ENCODE measurements at regions not wholly inside any gene's neighbourhood (a gene's known extent, or its start where the extent isn't known, plus 50 kb on each side); places are given as distances from the start of the nearest gene placed in this dataset.

- Histone ChIP-seq H3K36me3 (ENCODE audit: control insufficient read depth in 2 of 2, insufficient read depth in 2 of 2, low read length in 1 of 2) (no peaks in the 10 kb centered on the region), H3K4me1 (ENCODE audit: control insufficient read depth, insufficient read depth, low read length) (no peaks in the 10 kb centered on the region), H3K4me3 (no peak overlapping the region), H3K9ac (ENCODE audit: control insufficient read depth, insufficient read depth, low read length) (no peak overlapping the region), H3K9me3 (replicated peaks; ENCODE audit: control insufficient read depth, insufficient read depth, low read length) (no peaks in the 10 kb centered on the region), H3K4me2 (ENCODE audit: control insufficient read depth, insufficient read depth) (no peak overlapping the region), H4K20me1 (ENCODE audit: control insufficient read depth, insufficient read depth) (no peaks in the 10 kb centered on the region), H3K27ac (ENCODE audit: control insufficient read depth, insufficient read depth) (no peak overlapping the region), H2AFZ (ENCODE audit: control insufficient read depth, low read depth, low read length) (no peak overlapping the region), H3K27me3 (replicated peaks in 1 of 2; ENCODE audit: control insufficient read depth in 2 of 2, insufficient read depth in 2 of 2, low read length in 1 of 2) (no peaks in the 10 kb centered on the region), H3K79me2 (ENCODE audit: control insufficient read depth, insufficient read depth, low read length) (no peaks in the 10 kb centered on the region)
- ChIA-PET RAD21 (ENCODE audit: unreplicated experiment) (no interaction called here), CTCF (no interaction called here), POLR2A (no interaction called here), SMC1A (ENCODE audit: uncharacterized antibody, unreplicated experiment) (no interaction called here)
- DNase-seq (ENCODE audit: low read depth, low spot score) = no peak
- no peak for TF ChIP-seq TCF3 (IDR thresholded peaks at IDR 0.05; ENCODE audit: borderline replicate concordance, insufficient read depth, low read depth, low read length)
- TF ChIP-seq SIX5 (IDR thresholded peaks at IDR 0.05; ENCODE audit: low read depth, low read length, severe bottlenecking) = no peak
- TF ChIP-seq, protein P1, sequence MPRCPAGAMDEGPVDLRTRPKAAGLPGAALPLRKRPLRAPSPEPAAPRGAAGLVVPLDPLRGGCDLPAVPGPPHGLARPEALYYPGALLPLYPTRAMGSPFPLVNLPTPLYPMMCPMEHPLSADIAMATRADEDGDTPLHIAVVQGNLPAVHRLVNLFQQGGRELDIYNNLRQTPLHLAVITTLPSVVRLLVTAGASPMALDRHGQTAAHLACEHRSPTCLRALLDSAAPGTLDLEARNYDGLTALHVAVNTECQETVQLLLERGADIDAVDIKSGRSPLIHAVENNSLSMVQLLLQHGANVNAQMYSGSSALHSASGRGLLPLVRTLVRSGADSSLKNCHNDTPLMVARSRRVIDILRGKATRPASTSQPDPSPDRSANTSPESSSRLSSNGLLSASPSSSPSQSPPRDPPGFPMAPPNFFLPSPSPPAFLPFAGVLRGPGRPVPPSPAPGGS (IDR thresholded peaks at IDR 0.05; ENCODE audit: borderline replicate concordance, insufficient read depth, low read depth, low read length, poor library complexity, severe bottlenecking) = no peak
- TF ChIP-seq EZH2 (IDR thresholded peaks at IDR 0.05; ENCODE audit: borderline replicate concordance, control insufficient read depth, low read depth, low read length) = no peak
- TF ChIP-seq CHD2 (IDR thresholded peaks at IDR 0.05; ENCODE audit: borderline replicate concordance, low read depth, low read length) = no peak
- TF ChIP-seq, protein P2, sequence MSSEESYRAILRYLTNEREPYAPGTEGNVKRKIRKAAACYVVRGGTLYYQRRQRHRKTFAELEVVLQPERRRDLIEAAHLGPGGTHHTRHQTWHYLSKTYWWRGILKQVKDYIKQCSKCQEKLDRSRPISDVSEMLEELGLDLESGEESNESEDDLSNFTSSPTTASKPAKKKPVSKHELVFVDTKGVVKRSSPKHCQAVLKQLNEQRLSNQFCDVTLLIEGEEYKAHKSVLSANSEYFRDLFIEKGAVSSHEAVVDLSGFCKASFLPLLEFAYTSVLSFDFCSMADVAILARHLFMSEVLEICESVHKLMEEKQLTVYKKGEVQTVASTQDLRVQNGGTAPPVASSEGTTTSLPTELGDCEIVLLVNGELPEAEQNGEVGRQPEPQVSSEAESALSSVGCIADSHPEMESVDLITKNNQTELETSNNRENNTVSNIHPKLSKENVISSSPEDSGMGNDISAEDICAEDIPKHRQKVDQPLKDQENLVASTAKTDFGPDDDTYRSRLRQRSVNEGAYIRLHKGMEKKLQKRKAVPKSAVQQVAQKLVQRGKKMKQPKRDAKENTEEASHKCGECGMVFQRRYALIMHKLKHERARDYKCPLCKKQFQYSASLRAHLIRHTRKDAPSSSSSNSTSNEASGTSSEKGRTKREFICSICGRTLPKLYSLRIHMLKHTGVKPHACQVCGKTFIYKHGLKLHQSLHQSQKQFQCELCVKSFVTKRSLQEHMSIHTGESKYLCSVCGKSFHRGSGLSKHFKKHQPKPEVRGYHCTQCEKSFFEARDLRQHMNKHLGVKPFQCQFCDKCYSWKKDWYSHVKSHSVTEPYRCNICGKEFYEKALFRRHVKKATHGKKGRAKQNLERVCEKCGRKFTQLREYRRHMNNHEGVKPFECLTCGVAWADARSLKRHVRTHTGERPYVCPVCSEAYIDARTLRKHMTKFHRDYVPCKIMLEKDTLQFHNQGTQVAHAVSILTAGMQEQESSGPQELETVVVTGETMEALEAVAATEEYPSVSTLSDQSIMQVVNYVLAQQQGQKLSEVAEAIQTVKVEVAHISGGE (CRISPR knock-in tag; IDR thresholded peaks at IDR 0.05) = no peak
- TF ChIP-seq BMI1 (IDR thresholded peaks at IDR 0.05; ENCODE audit: borderline replicate concordance) = no peak
- TF ChIP-seq NRF1 (conservative IDR thresholded peaks at IDR 0.05; ENCODE audit: low read depth, low read length) = no peak
- TF ChIP-seq PKNOX1 (IDR thresholded peaks at IDR 0.05) = no peak
- TF ChIP-seq, protein P3, sequence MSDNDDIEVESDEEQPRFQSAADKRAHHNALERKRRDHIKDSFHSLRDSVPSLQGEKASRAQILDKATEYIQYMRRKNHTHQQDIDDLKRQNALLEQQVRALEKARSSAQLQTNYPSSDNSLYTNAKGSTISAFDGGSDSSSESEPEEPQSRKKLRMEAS (IDR thresholded peaks at IDR 0.05; ENCODE audit: low read depth, low read length) = no peak
- TF ChIP-seq RAD21 (IDR thresholded peaks at IDR 0.05; ENCODE audit: insufficient read depth, low read depth, low read length) = no peak
- TF ChIP-seq POLR2AphosphoS5 (IDR thresholded peaks at IDR 0.05; ENCODE audit: low read length) = no peak
- no peak for TF ChIP-seq EED (IDR thresholded peaks at IDR 0.05; ENCODE audit: low read depth)
- TF ChIP-seq SUPT20H (IDR thresholded peaks at IDR 0.05; ENCODE audit: borderline replicate concordance, control insufficient read depth, low read depth, low read length) = no peak
- FAIRE-seq = no peak
- intact Hi-C loops (cut with micrococcal nuclease; ENCODE audit: unreplicated experiment) (no loop called here), in situ Hi-C loops (cut with MboI) (no loop called here)
- no TSS peak for BruUV-seq (replicated peaks)
- ATAC-seq = no peak
- 32% methylated on average over 3 of the region's 3 CpGs for WGBS (ENCODE audit: insufficient coverage, insufficient replicate concordance, low lambda C conversion rate, missing lambda C conversion rate)
Observed at GRCh38 chr1:191101960-191102359, 624.3 kb upstream of the BRINP3 start.

Measured in GM12878 (cell line).